ENCODE measurements at regions not wholly inside any gene's neighbourhood (a gene's known extent, or its start where the extent isn't known, plus 50 kb on each side); places are given as distances from the start of the nearest gene placed in this dataset.

DNA sequence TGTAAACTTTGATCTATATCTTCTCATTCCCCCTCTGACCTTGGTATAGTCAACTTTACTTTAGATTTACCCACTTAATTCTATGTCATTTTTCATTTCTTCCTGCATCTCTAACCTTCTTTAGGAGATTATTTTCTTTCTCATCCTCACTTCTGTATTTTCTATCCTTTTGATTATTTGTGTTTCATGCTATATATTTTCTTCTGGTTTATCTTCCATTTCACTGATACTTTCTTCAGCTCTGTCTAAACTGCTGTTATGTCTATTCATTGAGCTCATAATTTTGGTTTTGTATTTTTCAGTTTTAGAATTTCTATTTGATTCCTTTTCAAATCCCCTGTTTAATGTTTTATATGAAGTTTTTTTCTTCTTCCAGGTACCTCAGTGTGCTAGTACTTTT, 171.1 kb upstream of the LYZL1 start (continued):
- no peak for TF ChIP-seq RAD51 (IDR thresholded peaks at IDR 0.05)
- no peak for TF ChIP-seq BRCA1 (IDR thresholded peaks at IDR 0.05; ENCODE audit: low read depth, low read length)
- TF ChIP-seq HDAC6 (IDR thresholded peaks at IDR 0.05; ENCODE audit: unreplicated experiment) = no peak
- no peak for TF ChIP-seq ASH2L (IDR thresholded peaks at IDR 0.05; ENCODE audit: borderline replicate concordance, low read depth)
- no peak for TF ChIP-seq NR2F1 (conservative IDR thresholded peaks at IDR 0.05)
- TF ChIP-seq ZNF384 (IDR thresholded peaks at IDR 0.05; ENCODE audit: borderline replicate concordance, low read depth, low read length) = no peak
- TF ChIP-seq KDM1A (IDR thresholded peaks at IDR 0.05; ENCODE audit: borderline replicate concordance) = no peak
- no peak for TF ChIP-seq TBL1XR1 (IDR thresholded peaks at IDR 0.05; ENCODE audit: low read depth, low read length)
- TF ChIP-seq SMARCA5 (IDR thresholded peaks at IDR 0.05) = no peak
- TF ChIP-seq NR2C1 (IDR thresholded peaks at IDR 0.05) = no peak
- TF ChIP-seq HCFC1 (IDR thresholded peaks at IDR 0.05; ENCODE audit: low read length) = no peak
- no peak for TF ChIP-seq NFIC (IDR thresholded peaks at IDR 0.05; ENCODE audit: low read depth, low read length)
- no peak for TF ChIP-seq DPF2 (IDR thresholded peaks at IDR 0.05)

DNA sequence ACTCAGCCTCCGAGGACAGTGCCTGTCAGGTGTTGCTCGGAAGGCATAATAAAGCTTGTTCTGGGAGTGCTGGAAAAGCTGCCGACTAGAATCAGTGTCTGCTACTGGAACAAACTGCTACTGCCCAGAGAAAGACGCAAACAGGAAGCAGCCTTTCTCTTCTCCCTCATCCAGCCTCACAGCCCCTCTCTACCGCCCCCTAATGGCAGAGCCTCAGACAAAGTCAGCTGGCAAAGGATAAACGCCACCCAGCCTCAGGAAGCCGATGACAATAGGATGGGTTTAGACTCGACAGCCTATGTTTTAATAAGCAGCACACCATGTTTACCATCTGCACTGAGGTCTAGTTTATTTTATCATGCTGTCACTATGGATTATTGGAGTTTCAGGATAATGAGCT, 169.5 kb upstream of the LYZL1 start:
- RAD21 ChIA-PET (ENCODE audit: unreplicated experiment) = no interaction called here
- intact Hi-C loops (cut with micrococcal nuclease; ENCODE audit: unreplicated experiment) = no loop called here
- H2AFZ ChIP-seq (ENCODE audit: control insufficient read depth, low read depth, low read length) = no peak overlapping the region
- H3K79me2 ChIP-seq (ENCODE audit: control insufficient read depth, insufficient read depth, low read length) = no peaks in the 10 kb centered on the region
- in situ Hi-C loops (cut with MboI) = loop anchor here (25.0 kb wide), 1 partner anchor 107 kb away; no protein-coding TSS in a partner anchor
- FAIRE-seq (no peak), ATAC-seq (no peak), DNase-seq (ENCODE audit: low read depth, low spot score) (no peak)
- H3K9me3 ChIP-seq (replicated peaks; ENCODE audit: control insufficient read depth, insufficient read depth, low read length) = no peaks in the 10 kb centered on the region; the same call in 1 of the 3 replicates
- POLR2A ChIA-PET = no interaction called here
- H3K36me3 ChIP-seq (ENCODE audit: control insufficient read depth in 2 of 2, insufficient read depth in 2 of 2, low read length in 1 of 2) = no peaks in the 10 kb centered on the region
- 36% methylated on average over 8 of the region's 8 CpGs for WGBS (ENCODE audit: insufficient coverage, insufficient replicate concordance, low lambda C conversion rate, missing lambda C conversion rate)
- SMC1A ChIA-PET (ENCODE audit: uncharacterized antibody, unreplicated experiment) = no interaction called here
- H3K27me3 ChIP-seq (replicated peaks in 1 of 2; ENCODE audit: control insufficient read depth in 2 of 2, insufficient read depth in 2 of 2, low read length in 1 of 2) = no peaks in the 10 kb centered on the region
- CTCF ChIA-PET = interaction anchor here (0.5 to 1.8 kb wide), 4 partner anchors 11 to 436 kb away, joined by 3 to 5 read pairs (median 3); no protein-coding TSS in a partner anchor
- H3K4me1 ChIP-seq (ENCODE audit: control insufficient read depth, insufficient read depth, low read length) = no peaks in the 10 kb centered on the region
- no peak overlapping the region for H3K4me3 ChIP-seq
- H3K9ac ChIP-seq (ENCODE audit: control insufficient read depth, insufficient read depth, low read length) = no peak overlapping the region
- H3K4me2 ChIP-seq (ENCODE audit: control insufficient read depth, insufficient read depth) = no peak overlapping the region
- H3K27ac ChIP-seq (ENCODE audit: control insufficient read depth, insufficient read depth) = no peak overlapping the region
- no TSS peak for BruUV-seq (replicated peaks)
- no peaks in the 10 kb centered on the region for H4K20me1 ChIP-seq (ENCODE audit: control insufficient read depth, insufficient read depth)
- TF ChIP-seq NFYA (IDR thresholded peaks at IDR 0.05; ENCODE audit: borderline replicate concordance, low read depth, low read length) = no peak
- no peak for TF ChIP-seq RAD51 (IDR thresholded peaks at IDR 0.05)
- no peak for TF ChIP-seq ATF7 (IDR thresholded peaks at IDR 0.05; ENCODE audit: low read depth)
- TF ChIP-seq ZBED1 (IDR thresholded peaks at IDR 0.05; ENCODE audit: borderline replicate concordance) = no peak
- TF ChIP-seq FOXM1 (IDR thresholded peaks at IDR 0.05; ENCODE audit: low read depth, low read length) = no peak
- no peak for TF ChIP-seq RBBP5 (conservative IDR thresholded peaks at IDR 0.05)
- no peak for TF ChIP-seq CHD4 (IDR thresholded peaks at IDR 0.05)
- TF ChIP-seq SMARCA5 (IDR thresholded peaks at IDR 0.05) = no peak
- TF ChIP-seq TARDBP (IDR thresholded peaks at IDR 0.05; ENCODE audit: borderline replicate concordance) = no peak
- no peak for TF ChIP-seq E4F1 (IDR thresholded peaks at IDR 0.05; ENCODE audit: borderline replicate concordance, partially characterized antibody)
- TF ChIP-seq, protein P1, sequence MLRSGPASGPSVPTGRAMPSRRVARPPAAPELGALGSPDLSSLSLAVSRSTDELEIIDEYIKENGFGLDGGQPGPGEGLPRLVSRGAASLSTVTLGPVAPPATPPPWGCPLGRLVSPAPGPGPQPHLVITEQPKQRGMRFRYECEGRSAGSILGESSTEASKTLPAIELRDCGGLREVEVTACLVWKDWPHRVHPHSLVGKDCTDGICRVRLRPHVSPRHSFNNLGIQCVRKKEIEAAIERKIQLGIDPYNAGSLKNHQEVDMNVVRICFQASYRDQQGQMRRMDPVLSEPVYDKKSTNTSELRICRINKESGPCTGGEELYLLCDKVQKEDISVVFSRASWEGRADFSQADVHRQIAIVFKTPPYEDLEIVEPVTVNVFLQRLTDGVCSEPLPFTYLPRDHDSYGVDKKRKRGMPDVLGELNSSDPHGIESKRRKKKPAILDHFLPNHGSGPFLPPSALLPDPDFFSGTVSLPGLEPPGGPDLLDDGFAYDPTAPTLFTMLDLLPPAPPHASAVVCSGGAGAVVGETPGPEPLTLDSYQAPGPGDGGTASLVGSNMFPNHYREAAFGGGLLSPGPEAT (IDR thresholded peaks at IDR 0.05; ENCODE audit: low read depth) = no peak
- no peak for TF ChIP-seq RAD21 (IDR thresholded peaks at IDR 0.05; ENCODE audit: insufficient read depth, low read depth, low read length)
- no peak for TF ChIP-seq SP1 (IDR thresholded peaks at IDR 0.05; ENCODE audit: low read depth, low read length)
- no peak for TF ChIP-seq GATAD2B (conservative IDR thresholded peaks at IDR 0.05; ENCODE audit: low read depth)

All from GM12878 (cell line).